Tibial nerve (tissue), 4 donors: ENCODE measurements at regions not wholly inside any gene's neighbourhood (a gene's known extent, or its start where the extent isn't known, plus 50 kb on each side); places are given as distances from the start of the nearest gene placed in this dataset.

Experiments used
- DNase-seq, 2 donors: peaks; one replicate each; pipeline ENCODE4 v3.0.0-alpha.2; 2019; ENCODE audit warnings: low spot score in 2 of 2
- H3K27ac ChIP-seq, 4 donors: fragments of 200-600 bp; sonication (generic) in 3 of 4; one replicate each; pipeline ENCODE4 v1.5.1; 2017 to 2019; ENCODE audit warnings: mild to moderate bottlenecking in 1 of 4
- H3K27me3 ChIP-seq, 2 donors: fragments of 200-600 bp; sonication (generic) in 1 of 2; one replicate each; pipeline versions ENCODE4 v1.5.1 to v1.6.0; 2017 to 2019
- H3K36me3 ChIP-seq, 3 donors: fragments of 200-600 bp; sonication (generic); one replicate each; pipeline ENCODE4 v1.5.1; 2018 to 2019
- H3K4me1 ChIP-seq, 4 donors: fragments of 200-600 bp; sonication (generic) in 3 of 4; one replicate each; pipeline ENCODE4 v1.5.1; 2017 to 2019
- H3K4me3 ChIP-seq, 4 donors: fragments of 200-600 bp; sonication (generic) in 3 of 4; one replicate each; pipeline ENCODE4 v1.5.1; 2017 to 2019; ENCODE audit warnings: mild to moderate bottlenecking in 1 of 4, moderate library complexity in 1 of 4
- H3K9me3 ChIP-seq, 4 donors: fragments of 200-600 bp; sonication (generic) in 3 of 4; one replicate each; pipeline ENCODE4 v1.5.1; 2017 to 2019
- CTCF ChIP-seq, 5 experiments: fragments of 200-600 bp in 3 of 5; fragments of 450-650 bp in 2 of 5; sonication (generic) in 3 of 5; IDR thresholded peaks; one replicate each; pipeline ENCODE4 v1.5.1; 2016 to 2019; ENCODE audit warnings: antibody characterized with exemption in 5 of 5, mild to moderate bottlenecking in 3 of 5, moderate library complexity in 2 of 5
- EP300 ChIP-seq, 2 donors: sonication (generic); formaldehyde crosslinking; IDR thresholded peaks; one replicate each; pipeline ENCODE4 v1.6.1; 2017; ENCODE audit warnings: antibody characterized with exemption in 2 of 2, mild to moderate bottlenecking in 1 of 2
- POLR2A ChIP-seq, 2 donors: fragments of 450-650 bp; IDR thresholded peaks; one replicate each; pipeline ENCODE4 v1.6.1; 2017; ENCODE audit warnings: antibody characterized with exemption in 2 of 2, mild to moderate bottlenecking in 2 of 2, moderate library complexity in 2 of 2
- WGBS, 2 donors: methylation state at CpG; one replicate each; pipeline ENCODE4 v1.1.5; 2018; 5-methylcytosine and 5-hydroxymethylcytosine counted together

- peak in 1 of 2 donors; percentile 7 for DNase-seq
- no peaks in the 10 kb centered on the region for H3K27me3 ChIP-seq
- WGBS, 2 donors, result 51 to 55% methylated on average over 2 of the region's 2 CpGs
- H3K4me3 ChIP-seq, result no peak overlapping the region
- TF ChIP-seq POLR2A (IDR thresholded peaks at IDR 0.05), result no peak
- peak in 4 of 5 experiments; percentile 16 to 49 (median 24) for TF ChIP-seq CTCF (IDR thresholded peaks at IDR 0.05)
- TF ChIP-seq EP300 (IDR thresholded peaks at IDR 0.05), result no peak
- H3K27ac ChIP-seq, result no peak overlapping the region
- no peaks in the 10 kb centered on the region for H3K36me3 ChIP-seq
- H3K4me1 ChIP-seq, result no peaks in the 10 kb centered on the region
- no peaks in the 10 kb centered on the region for H3K9me3 ChIP-seq
Measured at GRCh38 chr3:104596551-104596950, 770.2 kb upstream of the ALCAM start.

GRCh38 chr3:104598848-104599511 is 767.7 kb upstream of the ALCAM start:
- no peak for TF ChIP-seq POLR2A (IDR thresholded peaks at IDR 0.05)
- no peak for TF ChIP-seq EP300 (IDR thresholded peaks at IDR 0.05)
- TF ChIP-seq CTCF (IDR thresholded peaks at IDR 0.05), result no peak
- Histone ChIP-seq H3K36me3 (no peaks in the 10 kb centered on the region), H3K27me3 (no peaks in the 10 kb centered on the region), H3K4me3 (no peak overlapping the region), H3K9me3 (no peaks in the 10 kb centered on the region), H3K4me1 (no peaks in the 10 kb centered on the region), H3K27ac (no peak overlapping the region)
- DNase-seq, result no peak
- WGBS, 2 donors, result 69 to 70% methylated on average over 6 of the region's 6 CpGs

GRCh38 chr3:104604326-104605010 is 762.2 kb upstream of the ALCAM start:
- no peak for DNase-seq
- Histone ChIP-seq H3K27ac (no peak overlapping the region), H3K27me3 (no peaks in the 10 kb centered on the region), H3K4me1 (no peaks in the 10 kb centered on the region), H3K36me3 (no peaks in the 10 kb centered on the region), H3K9me3 (no peaks in the 10 kb centered on the region), H3K4me3 (no peak overlapping the region)
- WGBS, 2 donors, result 71 to 76% methylated on average over 3 of the region's 3 CpGs
- TF ChIP-seq EP300 (IDR thresholded peaks at IDR 0.05), result no peak
- TF ChIP-seq CTCF (IDR thresholded peaks at IDR 0.05), result no peak
- no peak for TF ChIP-seq POLR2A (IDR thresholded peaks at IDR 0.05)

- DNase-seq, result no peak
- Histone ChIP-seq H3K27ac (no peak overlapping the region), H3K27me3 (no peaks in the 10 kb centered on the region), H3K4me1 (no peaks in the 10 kb centered on the region), H3K36me3 (no peaks in the 10 kb centered on the region), H3K9me3 (no peaks in the 10 kb centered on the region), H3K4me3 (no peak overlapping the region)
- 45 to 46% methylated on average over 2 of the region's 2 CpGs for WGBS, 2 donors
- TF ChIP-seq POLR2A (IDR thresholded peaks at IDR 0.05), result no peak
- no peak for TF ChIP-seq CTCF (IDR thresholded peaks at IDR 0.05)
- no peak for TF ChIP-seq EP300 (IDR thresholded peaks at IDR 0.05)
Measured at GRCh38 chr3:104606812-104607211, 759.9 kb upstream of the ALCAM start.
